HepG2 (cell line): ENCODE measurements at regions not wholly inside any gene's neighbourhood (a gene's known extent, or its start where the extent isn't known, plus 50 kb on each side); places are given as distances from the start of the nearest gene placed in this dataset.
A peak's percentile ranks its signal among the peaks of the same experiment; 100 is the strongest.

Experiments
- AGO1 ChIP-seq: fragments of 200-400 bp; formaldehyde crosslinking; IDR thresholded peaks from 2 replicates; pipeline ENCODE4 v1.6.1; 2017; ENCODE audit warnings: mild to moderate bottlenecking, low read depth, low read length, moderate library complexity; ENCODE audit not compliant: poor library complexity, severe bottlenecking
- AHR ChIP-seq: IDR thresholded peaks from 2 replicates; pipeline ENCODE4 v1.6.1; 2018; ENCODE audit warnings: missing genetic modification reagents, missing compliant biosample characterization
- CBFB ChIP-seq: sonication (generic); formaldehyde crosslinking; IDR thresholded peaks from 2 replicates; pipeline ENCODE4 v1.4.0; 2020; ENCODE audit warnings: missing genetic modification reagents
- DBP ChIP-seq: sonication (generic); formaldehyde crosslinking; IDR thresholded peaks from 2 replicates; pipeline ENCODE4 v1.4.0; 2020; ENCODE audit warnings: missing genetic modification reagents; ENCODE audit errors: not compliant biosample characterization
- DNMT1 ChIP-seq: sonication (generic); formaldehyde crosslinking; IDR thresholded peaks from 2 replicates; pipeline ENCODE4 v1.5.1; 2020; ENCODE audit warnings: mild to moderate bottlenecking, missing genetic modification reagents
- GABPB1 ChIP-seq: IDR thresholded peaks from 2 replicates; pipeline ENCODE4 v1.6.1; 2016; ENCODE audit warnings: mild to moderate bottlenecking, missing genetic modification reagents, moderate library complexity, missing compliant biosample characterization
- HNRNPLL ChIP-seq: fragments of 200-400 bp; formaldehyde crosslinking; IDR thresholded peaks from 2 replicates; pipeline ENCODE4 v1.6.1; 2017; ENCODE audit warnings: mild to moderate bottlenecking, low read depth, low read length; ENCODE audit not compliant: poor library complexity, severe bottlenecking
- HOXA3 ChIP-seq: sonication (generic); formaldehyde crosslinking; IDR thresholded peaks from 2 replicates; pipeline ENCODE4 v1.5.0; 2020; ENCODE audit warnings: missing genetic modification reagents
- JUND ChIP-seq: sonication (generic); formaldehyde crosslinking; IDR thresholded peaks from 2 replicates; pipeline ENCODE4 v1.8.0; 2022; ENCODE audit warnings: mild to moderate bottlenecking, missing genetic modification reagents
- LCORL ChIP-seq, 2 experiments: fragments of 450-650 bp in 1 of 2; sonication (generic) in 1 of 2; formaldehyde crosslinking in 1 of 2; IDR thresholded peaks; 2 replicates each; pipeline versions ENCODE4 v1.5.0 to v1.6.1; 2017 to 2020; ENCODE audit warnings: antibody characterized with exemption in 1 of 2, missing genetic modification reagents in 1 of 2
- NFKB2 ChIP-seq: sonication (generic); formaldehyde crosslinking; IDR thresholded peaks from 2 replicates; pipeline ENCODE4 v1.4.0; 2020; ENCODE audit warnings: missing genetic modification reagents, borderline replicate concordance
- RCOR2 ChIP-seq: IDR thresholded peaks from 2 replicates; pipeline ENCODE4 v1.6.1; 2016; ENCODE audit warnings: missing biosample characterization, missing genetic modification reagents
- RFXAP ChIP-seq: sonication (generic); formaldehyde crosslinking; IDR thresholded peaks from 2 replicates; pipeline ENCODE4 v1.4.0; 2020; ENCODE audit warnings: missing genetic modification reagents, borderline replicate concordance
- TEAD3 ChIP-seq: optimal IDR thresholded peaks from 2 replicates; pipeline ENCODE3; 2016; ENCODE audit warnings: borderline replicate concordance
- THAP9 ChIP-seq: sonication (generic); formaldehyde crosslinking; IDR thresholded peaks from 2 replicates; pipeline ENCODE4; 2020; ENCODE audit warnings: missing genetic modification reagents, mild to moderate bottlenecking, borderline replicate concordance
- ZFP91 ChIP-seq: sonication (generic); formaldehyde crosslinking; IDR thresholded peaks from 2 replicates; pipeline ENCODE4 v1.9.0; 2022; ENCODE audit warnings: missing genetic modification reagents, mild to moderate bottlenecking, borderline replicate concordance
- ZNF274 ChIP-seq: sonication (generic); formaldehyde crosslinking; IDR thresholded peaks from 2 replicates; pipeline ENCODE4 v1.5.1; 2020; ENCODE audit warnings: mild to moderate bottlenecking, missing genetic modification reagents
- ZNF331 ChIP-seq: sonication (generic); formaldehyde crosslinking; IDR thresholded peaks from 2 replicates; pipeline ENCODE4 v1.4.0; 2020; ENCODE audit warnings: missing genetic modification reagents
- ZNF350 ChIP-seq: sonication (generic); formaldehyde crosslinking; IDR thresholded peaks from 2 replicates; pipeline ENCODE4 v1.4.0; 2020; ENCODE audit warnings: mild to moderate bottlenecking, low read depth, missing genetic modification reagents, borderline replicate concordance
- ZNF598 ChIP-seq: sonication (generic); formaldehyde crosslinking; IDR thresholded peaks from 2 replicates; pipeline ENCODE4 v1.5.1; 2020; ENCODE audit warnings: mild to moderate bottlenecking, missing genetic modification reagents, borderline replicate concordance
- ZNF652 ChIP-seq: IDR thresholded peaks from 2 replicates; pipeline ENCODE4 v1.6.1; 2016; ENCODE audit warnings: low read depth, borderline replicate concordance
- ZNF891 ChIP-seq: sonication (generic); formaldehyde crosslinking; IDR thresholded peaks from 2 replicates; pipeline ENCODE4 v1.5.0; 2020; ENCODE audit warnings: mild to moderate bottlenecking, missing genetic modification reagents

GRCh38 chr6:30396833-30397479 is 52.0 kb downstream of the RPP21 start (continued):
- TF ChIP-seq DBP (CRISPR knock-in tag) = no peak
- TF ChIP-seq RCOR2 = no peak
- TF ChIP-seq TEAD3 (CRISPR knock-in tag) = peak; percentile 67
- TF ChIP-seq RFXAP = no peak
- peak; percentile 62 for TF ChIP-seq HNRNPLL
- TF ChIP-seq GABPB1 (CRISPR knock-in tag) = peak; percentile 53; the same call in 1 of the 2 replicates
- TF ChIP-seq HOXA3 = peak; percentile 58
- TF ChIP-seq THAP9 (CRISPR knock-in tag) = peak; percentile 67; the same call in 1 of the 2 replicates
- no peak for TF ChIP-seq ZNF652 (CRISPR knock-in tag)
- TF ChIP-seq ZNF331 = peak; percentile 47; the same call in 1 of the 2 replicates
- TF ChIP-seq ZNF891 (CRISPR knock-in tag) = 0 out of 2 replicates have a peak, but pooled peaks have one; percentile 25
- no peak for TF ChIP-seq LCORL (IDR thresholded peaks at IDR 0.05)
- peak; percentile 45; the same call in 1 of the 2 replicates for TF ChIP-seq LCORL (CRISPR knock-in tag; IDR thresholded peaks at IDR 0.05)
- 0 out of 2 replicates have a peak, but pooled peaks have one; percentile 23 for TF ChIP-seq JUND (CRISPR knock-in tag)
- TF ChIP-seq ZFP91 (CRISPR knock-in tag) = peak; percentile 71; the same call in 1 of the 2 replicates
- peak; percentile 64; the same call in 1 of the 2 replicates for TF ChIP-seq CBFB
- peak; percentile 84; the same call in 1 of the 2 replicates for TF ChIP-seq ZNF598 (CRISPR knock-in tag)
- TF ChIP-seq AGO1 = peak; percentile 36
- TF ChIP-seq NFKB2 (CRISPR knock-in tag) = peak; percentile 81; the same call in 1 of the 2 replicates
- peak; percentile 68; the same call in 1 of the 2 replicates for TF ChIP-seq ZNF350
- TF ChIP-seq DNMT1 = 0 out of 2 replicates have a peak, but pooled peaks have one; percentile 31
- TF ChIP-seq ZNF274 = peak; percentile 69; the same call in 1 of the 2 replicates
- TF ChIP-seq AHR = 0 out of 2 replicates have a peak, but pooled peaks have one; percentile 29
